ENCODE measurements at regions not wholly inside any gene's neighbourhood (a gene's known extent, or its start where the extent isn't known, plus 50 kb on each side); places are given as distances from the start of the nearest gene placed in this dataset.

- no peak for DNase-seq
Measured at GRCh38 chr15:91561371-91562100, 292.0 kb upstream of the SLCO3A1 start.

- no peak for DNase-seq
Measured at GRCh38 chr15:91562698-91563097, 290.8 kb upstream of the SLCO3A1 start.

- no peak for DNase-seq
Measured at GRCh38 chr15:91564631-91565030, 288.9 kb upstream of the SLCO3A1 start.

DNA sequence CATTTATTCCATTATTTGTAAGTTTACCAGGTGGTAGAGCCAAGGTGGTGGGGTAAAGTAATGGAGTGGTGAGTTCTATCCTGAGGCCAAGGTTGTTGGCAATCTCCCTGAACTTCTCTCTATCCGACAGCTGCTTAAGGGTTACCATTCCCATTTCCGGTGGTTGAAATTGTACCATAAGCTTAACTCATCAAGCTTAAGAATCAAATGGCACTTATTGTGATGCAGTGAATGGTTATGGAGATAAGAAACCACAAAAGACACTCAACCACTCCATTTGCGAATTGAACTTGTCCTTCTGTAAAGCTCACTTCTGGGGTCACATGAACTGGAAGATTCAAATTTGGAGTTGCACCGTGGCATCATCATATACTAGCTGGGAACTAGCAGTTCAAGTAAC, 287.4 kb upstream of the SLCO3A1 start:
- peak in 1 of 3 experiments; percentile 84 for DNase-seq

GRCh38 chr15:91568036-91568435, 285.5 kb upstream of the SLCO3A1 start:
- no peak for DNase-seq

- DNase-seq = peak; percentile 81 to 98 (median 95)
Measured at GRCh38 chr15:91572110-91572509, 281.4 kb upstream of the SLCO3A1 start.

GRCh38 chr15:91576096-91576495, 277.4 kb upstream of the SLCO3A1 start:
- DNase-seq = no peak

GRCh38 chr15:91578511-91578910, 275.0 kb upstream of the SLCO3A1 start:
- DNase-seq = no peak

GRCh38 chr15:91584895-91585294, 268.6 kb upstream of the SLCO3A1 start:
- peak in 1 of 3 experiments; percentile 17 for DNase-seq

DNA sequence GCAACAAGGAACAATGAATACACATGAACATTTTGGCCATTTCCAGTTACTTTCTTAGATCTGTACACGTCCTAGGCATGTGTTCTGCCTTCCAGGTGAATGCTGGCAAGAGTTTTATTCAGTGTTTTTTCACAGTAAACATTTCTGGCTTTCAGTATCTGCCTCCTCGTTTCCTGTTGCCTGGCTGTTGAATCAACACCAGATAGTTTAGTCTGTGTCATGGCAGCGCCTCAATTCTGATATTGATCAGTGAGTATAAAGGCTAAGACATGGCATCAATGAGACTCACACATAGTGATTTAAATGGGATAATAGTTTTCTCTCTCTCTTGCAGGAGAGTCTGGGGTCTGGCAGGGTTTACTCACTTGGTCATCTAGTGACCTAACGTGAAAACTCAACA, 266.9 kb upstream of the SLCO3A1 start:
- DNase-seq = no peak

- DNase-seq = no peak
Measured at GRCh38 chr15:91589360-91589759, 264.1 kb upstream of the SLCO3A1 start.

- DNase-seq = no peak
Measured at GRCh38 chr15:91592567-91592966, 260.9 kb upstream of the SLCO3A1 start.

GRCh38 chr15:91593067-91593466, 260.4 kb upstream of the SLCO3A1 start:
- no peak for DNase-seq

DNA sequence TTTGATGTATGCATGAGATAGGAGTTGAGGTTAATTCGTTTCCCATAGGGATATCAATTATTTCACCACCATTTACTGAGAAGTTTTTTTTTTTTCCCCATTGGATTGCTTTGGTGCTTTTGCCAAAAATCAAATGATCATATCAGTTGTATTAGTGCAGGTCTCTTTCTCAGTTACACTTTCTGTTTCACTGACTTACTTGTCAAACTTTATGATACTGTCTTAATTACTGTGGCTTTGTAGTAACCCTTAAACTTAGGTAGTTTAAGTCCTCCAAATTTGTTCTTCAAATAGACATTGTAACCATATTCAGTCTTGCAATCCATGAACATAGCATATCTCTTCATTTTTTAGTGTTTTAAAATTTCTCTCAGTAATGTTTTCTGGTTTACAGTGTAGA, 259.9 kb upstream of the SLCO3A1 start:
- no peak for DNase-seq

DNA sequence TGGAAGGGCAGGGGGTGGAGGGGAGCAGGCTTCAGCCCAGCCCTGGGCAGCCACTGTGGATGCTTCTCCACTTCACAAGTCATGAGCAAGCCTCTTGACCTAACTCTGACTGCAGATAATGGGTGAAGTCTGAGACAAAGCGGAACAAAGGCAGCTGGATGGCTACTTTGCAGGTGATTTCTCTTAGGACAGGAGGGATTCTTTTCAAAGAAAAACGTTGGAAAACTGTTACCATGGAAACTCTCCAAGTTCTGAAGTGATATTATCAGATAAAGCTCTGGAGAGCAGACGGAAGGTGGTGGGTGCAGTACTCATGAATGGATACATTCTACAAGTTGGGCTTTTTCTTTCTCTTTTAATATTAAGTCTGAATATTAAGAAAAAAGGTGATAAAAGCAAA, 254.2 kb upstream of the SLCO3A1 start:
- DNase-seq = peak; percentile 50 to 84 (median 76)

- no peak for DNase-seq
Measured at GRCh38 chr15:91603384-91604080, 250.0 kb upstream of the SLCO3A1 start.

GRCh38 chr15:91604122-91604521, 249.4 kb upstream of the SLCO3A1 start:
- DNase-seq = no peak

- DNase-seq = no peak
Measured at GRCh38 chr15:91605576-91605975, 247.9 kb upstream of the SLCO3A1 start.

GRCh38 chr15:91609231-91609630, 244.3 kb upstream of the SLCO3A1 start:
- no peak for DNase-seq

DNA sequence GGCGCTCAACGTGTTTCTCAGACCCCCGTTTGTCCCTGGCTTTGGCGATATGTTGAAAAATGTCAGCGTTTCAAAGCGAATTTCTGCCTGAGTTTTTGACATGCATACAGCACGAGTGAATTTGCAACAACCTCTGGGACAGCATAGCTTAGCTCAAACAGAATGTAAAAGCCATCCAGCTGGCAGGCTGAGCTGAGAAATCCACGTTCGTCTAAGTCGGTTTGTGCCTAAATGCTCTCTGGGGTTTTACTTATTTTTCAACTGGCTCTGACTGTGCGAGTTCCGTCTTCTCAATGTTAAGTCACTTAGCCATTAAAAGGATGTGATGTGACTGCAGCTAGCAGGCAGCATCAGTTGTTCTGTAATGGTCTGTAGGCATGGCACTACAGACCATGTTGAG, 243.5 kb upstream of the SLCO3A1 start:
- DNase-seq = no peak

GRCh38 chr15:91611561-91612323, 241.8 kb upstream of the SLCO3A1 start:
- DNase-seq = peak in 2 of 3 experiments; percentile 48 to 52

DNA sequence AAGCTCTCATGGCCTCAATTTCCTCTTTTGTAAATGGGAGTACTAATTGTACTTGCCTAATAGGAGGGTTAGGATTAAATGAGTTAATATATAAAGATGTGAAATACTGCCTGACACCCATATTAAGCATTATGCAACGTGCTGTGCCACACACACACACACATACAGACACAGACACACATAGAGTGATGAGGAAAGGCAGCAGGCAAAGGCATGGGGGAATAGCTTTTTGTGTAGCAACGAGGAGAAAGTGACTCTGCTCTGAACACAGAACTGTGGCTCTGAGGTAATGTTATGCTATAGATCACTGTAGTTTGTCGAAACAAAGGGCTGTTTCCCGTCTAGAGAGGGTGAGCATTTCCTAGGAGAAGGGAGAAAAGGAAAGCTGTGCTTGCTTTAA, 233.3 kb upstream of the SLCO3A1 start:
- peak in 1 of 3 experiments; percentile 40 for DNase-seq

DNA sequence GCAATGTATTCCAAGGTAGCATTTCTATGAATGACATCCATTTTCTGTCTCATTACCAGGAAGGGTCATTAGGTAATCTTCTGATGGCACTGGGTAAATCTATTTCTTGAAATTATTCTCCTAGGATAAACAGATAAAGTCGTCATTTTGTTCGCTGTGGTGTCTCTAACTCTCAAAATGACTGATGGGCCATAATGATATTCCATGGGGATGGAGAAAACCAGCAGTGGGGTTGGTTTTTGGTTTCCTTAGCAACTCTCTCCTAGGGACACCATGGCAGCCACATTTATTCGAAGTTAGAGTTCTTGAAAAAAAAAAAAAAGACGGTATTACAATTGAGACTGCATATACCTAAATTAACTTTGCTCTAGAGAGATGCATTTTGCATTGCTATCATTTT, 231.3 kb upstream of the SLCO3A1 start:
- DNase-seq = peak in 1 of 3 experiments; percentile 10

Data from NCI-H1417 (cell line).